ENCODE measurements at regions not wholly inside any gene's neighbourhood (a gene's known extent, or its start where the extent isn't known, plus 50 kb on each side); places are given as distances from the start of the nearest gene placed in this dataset.
A peak's percentile ranks its signal among the peaks of the same experiment; 100 is the strongest.

GRCh38 chr7:45980181-45980905 lies 59.3 kb upstream of the IGFBP3 start:
- no peak for FAIRE-seq
- no peak for DNase-seq (ENCODE audit: low spot score in 2 of 2)

DNA sequence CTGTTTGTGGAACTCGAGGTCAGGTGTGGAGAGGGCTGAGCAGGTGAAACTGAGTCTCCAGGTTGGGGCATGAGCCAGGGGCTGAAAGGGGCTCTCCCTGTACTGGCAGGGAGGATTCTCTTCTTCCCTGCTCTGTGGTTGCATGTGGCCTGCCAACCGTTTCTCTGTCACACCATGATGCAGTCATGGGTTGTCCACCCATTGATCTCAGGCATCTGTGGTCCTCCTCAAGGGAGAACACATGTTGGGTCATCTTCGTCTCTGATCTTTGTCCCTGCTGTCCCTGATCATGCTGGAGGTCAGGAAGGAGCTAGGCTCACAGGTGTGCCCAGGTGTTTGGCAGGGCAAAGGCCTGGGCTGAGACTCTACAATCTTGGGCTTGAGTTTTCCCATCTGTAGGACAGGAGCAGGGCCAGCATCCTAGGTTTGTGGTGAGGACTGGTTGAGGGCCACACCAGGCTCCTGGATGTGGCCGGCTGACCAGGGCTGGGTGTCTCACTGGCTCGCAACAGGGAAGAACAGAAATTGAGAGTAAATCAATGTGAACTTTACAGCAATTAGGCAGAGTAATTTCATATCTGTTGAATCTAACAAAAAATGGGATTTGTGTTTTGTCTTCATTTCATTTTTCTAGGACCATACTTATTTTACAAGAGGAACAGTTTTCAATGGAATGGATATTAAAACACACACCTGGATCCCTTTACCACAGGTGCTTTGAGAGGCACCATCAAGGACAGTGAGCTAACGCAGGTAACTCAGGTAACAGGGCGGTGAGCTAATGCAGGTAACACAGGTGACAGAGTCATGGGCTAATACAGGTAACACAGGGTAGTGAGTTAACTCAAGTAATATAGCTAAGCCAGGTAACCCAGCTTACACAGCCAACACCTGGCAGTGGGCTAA lies 58.5 kb upstream of the IGFBP3 start:
- DNase-seq (ENCODE audit: low spot score in 2 of 2) (no peak), FAIRE-seq (no peak)

- FAIRE-seq = no peak
- no peak for DNase-seq (ENCODE audit: low spot score in 2 of 2)
Observed at GRCh38 chr7:45978731-45979211, 57.7 kb upstream of the IGFBP3 start.

DNA sequence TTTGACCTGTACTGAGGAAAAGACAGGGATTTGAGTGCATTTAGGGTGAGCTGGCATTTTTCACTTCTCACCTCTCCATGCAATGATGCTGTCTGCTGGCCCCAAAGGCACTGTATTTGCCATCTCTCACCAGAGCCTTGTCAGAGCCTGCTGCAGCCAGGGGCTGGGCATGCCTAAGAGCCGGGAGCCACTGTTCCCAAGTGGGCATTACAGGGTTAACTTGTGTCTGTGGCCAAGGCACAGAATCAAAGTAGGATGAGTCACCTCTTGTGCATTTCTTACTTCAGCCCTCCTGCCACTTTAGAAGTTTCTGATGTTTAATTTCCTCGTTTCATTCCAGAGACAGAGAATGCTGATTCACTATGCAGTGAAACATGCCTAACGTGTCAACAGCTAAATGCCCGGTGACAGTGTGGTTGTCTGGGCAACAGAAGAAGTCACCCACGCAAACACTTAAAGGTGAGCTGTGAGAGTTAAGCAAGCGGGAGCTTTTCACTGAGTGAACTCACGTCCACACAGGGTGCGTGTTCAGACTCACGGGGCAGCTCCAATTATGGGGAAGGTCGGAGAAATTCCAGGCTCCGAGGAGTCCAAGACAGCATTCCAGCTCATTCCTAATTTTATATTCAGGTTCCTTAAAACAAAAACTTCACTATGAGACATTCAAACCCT lies 57.1 kb upstream of the IGFBP3 start:
- FAIRE-seq (no peak), DNase-seq (ENCODE audit: low spot score in 2 of 2) (peak in 1 of 2 donors; percentile 35)

DNA sequence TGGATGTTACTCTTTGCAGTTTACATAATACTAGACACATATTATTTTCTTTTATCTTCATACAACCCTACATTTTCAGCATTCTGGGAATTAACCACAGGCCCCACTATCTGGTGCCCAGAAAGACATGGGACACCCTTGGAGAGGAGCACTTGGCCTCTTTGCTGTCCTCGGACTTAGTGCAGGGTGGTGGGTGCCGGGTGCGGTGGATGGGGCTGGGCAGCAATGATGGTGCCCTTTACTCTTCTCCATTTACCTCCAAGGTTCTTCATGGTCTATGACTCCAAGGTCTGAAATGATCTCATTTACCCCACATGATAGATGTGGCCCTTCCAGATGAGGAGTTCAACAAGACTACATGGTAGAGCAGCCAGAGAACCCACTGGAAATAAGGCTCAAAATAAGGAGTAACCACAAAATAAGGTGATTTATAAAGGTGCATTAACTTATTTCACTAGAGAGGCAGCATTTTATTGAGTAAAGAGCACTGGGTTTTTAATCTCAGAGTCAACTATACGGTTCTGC lies 56.2 kb upstream of the IGFBP3 start:
- no peak for DNase-seq (ENCODE audit: low spot score in 2 of 2)
- no peak for FAIRE-seq

DNA sequence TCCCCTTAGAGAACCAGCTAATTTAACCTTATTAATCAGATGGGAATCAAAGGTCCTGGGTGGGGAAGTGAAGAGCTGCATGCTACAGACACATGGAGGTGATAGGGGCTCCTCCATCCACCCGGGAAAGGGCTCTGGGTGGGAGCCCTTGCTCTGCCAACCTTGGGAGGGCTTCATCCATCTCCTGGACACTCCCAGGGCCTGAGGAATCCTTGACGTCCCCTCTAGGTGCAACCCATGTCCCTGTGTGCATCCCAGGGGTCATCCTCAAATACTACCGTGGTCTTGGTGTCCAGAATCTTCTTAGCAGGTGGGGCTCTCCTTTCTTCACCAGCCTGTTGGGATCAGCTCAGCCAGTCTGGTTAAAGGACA lies 55.4 kb upstream of the IGFBP3 start:
- DNase-seq (ENCODE audit: low spot score in 2 of 2) (no peak), FAIRE-seq (no peak)

GRCh38 chr7:45975847-45976484 lies 54.9 kb upstream of the IGFBP3 start:
- DNase-seq (ENCODE audit: low spot score in 2 of 2) = no peak
- FAIRE-seq = no peak

DNA sequence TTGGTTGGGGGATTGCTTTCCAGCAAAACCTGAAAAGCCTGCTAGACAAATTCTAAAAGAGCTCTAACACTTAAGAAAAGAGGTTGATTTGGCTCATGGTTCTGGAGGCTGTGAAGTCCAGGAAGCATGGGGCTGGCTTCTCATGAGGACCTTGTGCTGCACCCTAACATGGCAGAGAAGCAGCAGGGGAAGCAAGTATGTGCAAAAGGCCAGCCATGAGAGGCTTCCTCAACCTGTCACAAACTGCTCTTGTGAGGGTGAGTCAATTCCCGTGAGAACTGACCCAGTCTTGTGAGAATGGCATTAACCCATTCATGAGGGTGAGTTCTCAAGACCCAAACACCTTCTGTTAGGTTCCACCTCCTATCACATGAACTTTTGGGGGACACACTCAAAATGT lies 54.3 kb upstream of the IGFBP3 start:
- DNase-seq (ENCODE audit: low spot score in 2 of 2) (no peak), FAIRE-seq (no peak)

DNA sequence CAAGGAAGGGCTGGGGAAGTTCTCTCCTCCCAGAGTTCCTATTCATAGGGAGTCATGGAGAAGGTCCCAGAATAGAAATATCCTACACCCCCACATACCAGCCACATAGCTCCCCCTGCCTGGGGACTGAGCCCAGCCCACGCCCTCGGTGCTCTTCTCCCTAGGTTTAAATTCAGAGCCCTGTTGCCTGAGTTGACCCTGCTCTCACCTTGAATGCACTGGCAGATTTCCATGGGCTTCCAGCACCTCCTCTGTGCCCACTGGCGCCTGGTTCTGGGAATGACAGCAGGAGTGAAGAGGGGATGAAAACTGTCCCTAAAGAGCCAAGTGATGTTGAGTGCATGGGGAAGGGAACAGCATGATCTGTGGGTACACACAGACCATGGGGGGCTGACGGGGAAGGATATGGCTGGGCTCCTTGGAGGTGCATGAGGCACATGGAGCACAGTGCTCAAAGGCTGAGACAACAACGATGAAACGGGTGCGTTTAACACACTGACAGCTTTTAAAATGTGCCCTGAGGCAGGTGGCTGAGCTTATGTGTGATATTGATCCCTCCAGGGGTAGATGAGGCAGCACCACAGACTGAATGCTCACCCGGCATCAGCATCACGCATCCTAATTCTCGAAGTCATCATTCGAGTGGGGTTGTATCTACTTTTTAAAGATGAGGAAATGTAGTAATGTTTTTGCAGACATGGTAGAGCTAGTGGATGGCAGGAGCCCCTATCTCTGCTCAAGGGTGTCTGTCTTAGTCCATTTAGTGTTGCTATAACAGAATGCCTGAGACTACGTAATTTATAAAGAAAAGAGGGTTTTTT lies 53.7 kb upstream of the IGFBP3 start:
- DNase-seq (ENCODE audit: low spot score in 2 of 2) = peak in 1 of 2 donors; percentile 25
- FAIRE-seq = no peak

GRCh38 chr7:45973725-45974532 lies 52.9 kb upstream of the IGFBP3 start:
- no peak for FAIRE-seq
- peak; percentile 47 to 54 for DNase-seq (ENCODE audit: low spot score in 2 of 2)

- no peak for FAIRE-seq
- no peak for DNase-seq (ENCODE audit: low spot score in 2 of 2)
Observed at GRCh38 chr7:45972629-45973312, 51.7 kb upstream of the IGFBP3 start.

DNA sequence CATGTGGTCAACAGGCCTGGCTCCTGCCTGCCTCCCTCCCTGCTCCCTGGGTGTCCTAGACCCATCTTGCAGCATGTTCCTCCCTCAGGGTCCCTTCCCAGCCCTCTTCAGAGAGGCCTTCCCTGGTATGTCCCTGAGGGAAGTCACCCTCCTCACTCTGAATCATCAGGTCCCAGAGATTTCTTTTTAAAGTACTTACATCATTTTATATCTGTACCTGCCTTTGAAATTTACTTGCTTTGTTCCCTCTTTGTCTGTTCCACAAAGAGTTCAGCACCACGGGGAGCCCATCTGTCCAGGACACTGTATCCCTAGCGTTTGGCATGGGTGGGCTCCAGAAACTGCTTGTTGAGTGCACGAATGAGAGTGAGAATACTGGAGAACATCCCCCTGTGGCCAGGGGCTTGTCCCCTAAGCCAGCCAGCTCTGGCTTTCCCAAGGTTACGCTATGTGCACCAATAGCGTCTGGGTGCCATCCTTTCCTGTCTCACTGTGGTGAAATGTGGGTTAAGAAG lies 50.6 kb upstream of the IGFBP3 start:
- FAIRE-seq = no peak
- DNase-seq (ENCODE audit: low spot score in 2 of 2) = no peak

DNA sequence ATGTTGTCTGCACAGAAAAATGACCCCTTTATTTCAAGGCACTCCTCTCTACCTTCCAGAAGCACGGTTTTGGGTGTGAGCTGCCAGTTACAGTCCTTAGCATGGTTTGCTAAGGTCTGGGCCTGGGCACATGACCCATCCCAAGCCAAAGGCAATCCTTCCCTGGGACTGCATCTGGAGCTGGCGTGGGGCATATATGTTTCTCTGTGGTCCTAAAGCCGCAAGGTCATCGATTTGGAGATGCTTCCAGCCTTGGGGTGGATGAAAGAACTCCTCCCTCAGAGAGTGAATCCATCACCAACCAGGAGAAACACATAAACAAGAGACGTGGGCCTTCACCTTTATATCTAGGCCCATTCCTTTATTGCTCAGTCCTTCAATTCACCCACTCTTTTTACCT lies 50.1 kb upstream of the IGFBP3 start:
- no peak for FAIRE-seq
- DNase-seq (ENCODE audit: low spot score in 2 of 2) = no peak

All from frontal cortex (tissue), 3 donors.